ENCODE measurements at regions not wholly inside any gene's neighbourhood (a gene's known extent, or its start where the extent isn't known, plus 50 kb on each side); places are given as distances from the start of the nearest gene placed in this dataset.
A peak's percentile ranks its signal among the peaks of the same experiment; 100 is the strongest.

- H3K27me3 ChIP-seq, result no peaks in the 10 kb centered on the region
- no peaks in the 10 kb centered on the region for H3K9me3 ChIP-seq
- no peaks in the 10 kb centered on the region for H3K4me1 ChIP-seq
- DNase-seq, result no peak
- H3K4me3 ChIP-seq (ENCODE audit: low read depth, low read length), result no peak overlapping the region
- TF ChIP-seq CTCF (IDR thresholded peaks at IDR 0.05; ENCODE audit: low read depth, low read length), result no peak
- H3K36me3 ChIP-seq, result no peaks in the 10 kb centered on the region
Observed at GRCh38 chr9:117516676-117517632, 102.1 kb upstream of the ASTN2 start.

DNA sequence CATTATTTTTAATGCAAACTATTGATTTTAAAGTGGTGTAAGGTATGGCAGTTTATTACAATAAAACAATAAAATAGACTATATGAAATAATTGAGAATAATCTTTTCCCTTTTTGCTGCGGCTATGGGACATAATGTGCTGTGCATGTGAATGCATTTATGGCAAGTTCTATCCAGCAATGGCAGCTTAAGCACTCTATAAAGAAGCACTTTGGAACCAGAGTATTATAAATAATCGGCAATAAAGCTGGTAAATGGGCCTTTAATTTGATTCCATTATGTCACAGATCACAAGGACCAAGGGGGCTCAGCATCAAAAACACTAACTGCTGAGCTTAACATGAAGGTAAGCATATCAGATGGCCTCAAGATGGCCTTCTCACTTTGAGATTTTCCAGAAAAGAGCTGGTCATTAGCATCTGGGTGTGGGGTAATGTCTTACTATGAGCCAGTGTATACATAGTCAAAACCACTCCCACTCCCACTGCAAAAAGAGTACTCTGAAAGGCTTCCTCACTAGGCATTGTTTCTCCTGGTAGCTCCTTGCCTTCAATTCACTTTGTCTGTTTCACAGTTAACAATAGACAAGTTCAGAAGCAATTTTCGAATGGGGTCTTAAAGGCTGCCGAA is 97.1 kb upstream of the ASTN2 start:
- Histone ChIP-seq H3K4me1 (no peaks in the 10 kb centered on the region), H3K36me3 (no peaks in the 10 kb centered on the region), H3K9me3 (no peaks in the 10 kb centered on the region), H3K4me3 (ENCODE audit: low read depth, low read length) (no peak overlapping the region), H3K27me3 (no peaks in the 10 kb centered on the region)
- TF ChIP-seq CTCF (IDR thresholded peaks at IDR 0.05; ENCODE audit: low read depth, low read length), result no peak
- DNase-seq, result no peak

GRCh38 chr9:117496307-117496706 is 81.5 kb upstream of the ASTN2 start:
- no peak for DNase-seq
- no peak for TF ChIP-seq CTCF (IDR thresholded peaks at IDR 0.05; ENCODE audit: low read depth, low read length)
- Histone ChIP-seq H3K4me3 (ENCODE audit: low read depth, low read length) (no peak overlapping the region), H3K36me3 (no peaks in the 10 kb centered on the region), H3K9me3 (no peaks in the 10 kb centered on the region), H3K27me3 (no peaks in the 10 kb centered on the region), H3K4me1 (no peaks in the 10 kb centered on the region)

GRCh38 chr9:117494401-117495090 is 79.7 kb upstream of the ASTN2 start:
- H3K4me1 ChIP-seq, result no peaks in the 10 kb centered on the region
- H3K27me3 ChIP-seq, result no peaks in the 10 kb centered on the region
- H3K4me3 ChIP-seq (ENCODE audit: low read depth, low read length), result peak overlapping the region; percentile 33
- no peak for DNase-seq
- no peak for TF ChIP-seq CTCF (IDR thresholded peaks at IDR 0.05; ENCODE audit: low read depth, low read length)
- no peaks in the 10 kb centered on the region for H3K36me3 ChIP-seq
- H3K9me3 ChIP-seq, result no peaks in the 10 kb centered on the region

- H3K9me3 ChIP-seq, result no peaks in the 10 kb centered on the region
- H3K4me3 ChIP-seq (ENCODE audit: low read depth, low read length), result no peak overlapping the region
- DNase-seq, result no peak
- no peaks in the 10 kb centered on the region for H3K27me3 ChIP-seq
- no peaks in the 10 kb centered on the region for H3K36me3 ChIP-seq
- no peak for TF ChIP-seq CTCF (IDR thresholded peaks at IDR 0.05; ENCODE audit: low read depth, low read length)
- H3K4me1 ChIP-seq, result no peaks in the 10 kb centered on the region
Observed at GRCh38 chr9:117492476-117492875, 77.6 kb upstream of the ASTN2 start.
